Dermis blood vessel endothelial cell (primary cell): ENCODE measurements at regions not wholly inside any gene's neighbourhood (a gene's known extent, or its start where the extent isn't known, plus 50 kb on each side); places are given as distances from the start of the nearest gene placed in this dataset.
"Not testable (repeated sequence)": the region's sequence is repeated elsewhere in the genome, so short reads cannot be mapped to it uniquely, and the experiment has no call there.

Experiments
- DNase-seq: peaks from one replicate; pipeline ENCODE4 v3.0.0; 2010

- no peak for DNase-seq
Observed at GRCh38 chr7:101712652-101713051, 83.6 kb upstream of the MYL10 start.

GRCh38 chr7:101714097-101714496 lies 85.0 kb upstream of the MYL10 start:
- no peak for DNase-seq

- peak; percentile 36 for DNase-seq
Observed at GRCh38 chr7:101717628-101718357, 88.7 kb upstream of the MYL10 start.

GRCh38 chr7:101718363-101719122 lies 89.4 kb upstream of the MYL10 start:
- no peak for DNase-seq

GRCh38 chr7:101719123-101719470 lies 90.0 kb upstream of the MYL10 start:
- no peak for DNase-seq

DNA sequence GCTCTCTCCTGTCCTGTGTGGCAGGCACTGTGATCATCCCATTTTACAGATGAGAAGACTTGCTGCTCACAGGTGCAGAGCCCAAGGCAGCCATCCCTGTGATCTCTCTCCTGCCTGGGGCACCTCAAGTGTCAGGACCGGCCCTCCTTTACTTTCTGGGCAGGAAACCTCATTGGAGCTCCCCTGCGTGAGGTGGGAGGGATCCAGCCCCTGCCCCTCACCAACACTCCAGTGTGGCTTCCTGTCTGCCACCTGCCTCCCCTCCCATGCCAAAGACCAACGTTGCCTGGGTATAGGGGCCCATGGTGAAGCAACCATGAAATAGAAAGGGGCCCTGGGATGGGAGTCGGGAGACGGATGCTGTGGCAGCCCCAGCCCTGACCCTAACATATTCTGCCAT lies 91.2 kb upstream of the MYL10 start:
- DNase-seq, result no peak

- no peak for DNase-seq
Observed at GRCh38 chr7:101722247-101722646, 93.2 kb upstream of the MYL10 start.

- no peak for DNase-seq
Observed at GRCh38 chr7:101723835-101724234, 93.6 kb upstream of the CUX1 start.

- no peak for DNase-seq
Observed at GRCh38 chr7:101724957-101725356, 92.5 kb upstream of the CUX1 start.

DNA sequence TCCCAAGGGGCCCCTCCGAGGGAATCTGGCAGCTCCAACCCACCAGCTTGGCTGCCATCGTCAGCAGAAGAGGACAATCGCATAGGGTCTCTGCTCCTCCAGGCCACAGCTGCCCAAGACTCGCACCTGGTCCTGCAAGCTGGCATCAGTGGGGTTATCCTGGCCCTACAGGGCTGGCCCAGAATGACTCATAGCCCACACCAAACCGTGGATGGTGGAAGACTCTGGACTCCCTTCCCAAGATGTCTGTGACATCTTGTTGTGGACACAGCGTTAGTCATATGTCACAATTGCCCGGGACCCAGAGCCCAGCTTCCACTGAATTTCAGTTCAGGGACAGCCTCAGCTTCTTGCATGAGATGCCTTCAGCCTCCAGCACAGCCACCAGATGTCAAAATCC lies 91.5 kb upstream of the CUX1 start:
- no peak for DNase-seq

GRCh38 chr7:101727184-101727583 lies 90.2 kb upstream of the CUX1 start:
- DNase-seq, result no peak

GRCh38 chr7:101728128-101728527 lies 89.3 kb upstream of the CUX1 start:
- DNase-seq, result no peak

DNA sequence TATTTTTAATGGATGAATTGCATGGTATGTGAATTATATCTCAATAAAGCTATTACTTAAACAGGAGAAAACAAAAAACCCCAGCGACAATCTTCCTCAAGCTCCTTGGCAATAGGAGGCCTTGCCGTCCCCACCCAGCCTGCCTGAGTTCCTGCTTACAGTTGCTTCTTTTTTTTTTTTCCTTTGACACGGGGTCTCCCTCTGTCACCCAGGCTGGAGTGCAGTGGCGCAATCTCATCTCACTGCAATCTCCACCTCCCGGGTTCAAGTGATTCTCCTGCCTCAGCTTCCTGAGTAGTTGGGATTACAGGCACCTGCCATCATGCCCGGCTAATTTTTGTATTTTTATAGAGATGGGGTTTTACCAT lies 88.6 kb upstream of the CUX1 start:
- DNase-seq, result not testable (repeated sequence)

GRCh38 chr7:101729241-101729883 lies 88.1 kb upstream of the CUX1 start:
- no peak for DNase-seq

DNA sequence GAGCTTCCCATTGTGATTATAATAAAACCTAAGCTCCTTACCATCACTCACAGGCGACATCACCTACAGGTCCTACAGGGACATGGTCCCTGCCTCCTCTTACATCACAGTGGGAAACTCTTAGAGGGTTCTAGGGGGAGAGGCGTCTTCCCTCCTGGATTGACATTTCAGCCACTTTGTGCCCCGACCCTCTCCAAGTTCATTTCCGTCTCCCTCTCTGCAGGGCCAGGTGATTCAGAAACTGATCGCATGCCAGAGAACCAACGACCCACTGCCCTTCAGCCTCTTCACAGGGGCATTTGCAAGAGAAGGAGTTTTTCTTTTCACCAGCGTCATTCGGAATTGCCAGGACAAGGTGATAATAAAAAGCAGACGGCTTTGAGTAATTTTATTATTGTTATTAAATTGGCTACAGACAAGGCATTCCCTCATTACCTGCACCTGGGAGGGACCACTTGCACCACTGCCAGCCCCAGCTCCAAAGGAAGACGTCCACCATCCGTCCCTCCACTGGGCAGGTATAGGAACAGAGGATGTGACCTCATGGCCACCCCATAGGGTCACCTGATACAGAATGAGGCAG lies 85.8 kb upstream of the CUX1 start:
- no peak for DNase-seq

- peak; percentile 28 for DNase-seq
Observed at GRCh38 chr7:101733713-101734475, 83.5 kb upstream of the CUX1 start.

DNA sequence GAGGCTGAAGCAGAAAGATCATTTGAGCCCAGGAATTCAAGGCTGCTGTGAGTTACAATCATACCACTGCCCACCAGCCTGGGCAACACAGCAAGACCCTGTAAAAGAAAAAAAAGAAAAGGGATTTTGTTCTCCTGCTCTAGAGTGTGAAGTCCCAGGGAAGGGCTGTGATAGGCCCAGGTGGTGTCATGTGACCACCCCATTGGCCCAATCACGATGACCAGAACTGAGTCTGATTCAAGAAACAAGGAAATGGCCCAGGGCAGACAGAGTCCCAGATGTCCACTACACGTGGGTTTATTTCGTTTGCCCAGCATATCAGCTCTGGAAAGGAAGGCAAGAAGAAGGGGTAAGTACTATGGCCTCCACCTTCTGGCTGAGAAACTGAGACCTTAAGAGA lies 81.3 kb upstream of the CUX1 start:
- DNase-seq, result peak; percentile 23

DNA sequence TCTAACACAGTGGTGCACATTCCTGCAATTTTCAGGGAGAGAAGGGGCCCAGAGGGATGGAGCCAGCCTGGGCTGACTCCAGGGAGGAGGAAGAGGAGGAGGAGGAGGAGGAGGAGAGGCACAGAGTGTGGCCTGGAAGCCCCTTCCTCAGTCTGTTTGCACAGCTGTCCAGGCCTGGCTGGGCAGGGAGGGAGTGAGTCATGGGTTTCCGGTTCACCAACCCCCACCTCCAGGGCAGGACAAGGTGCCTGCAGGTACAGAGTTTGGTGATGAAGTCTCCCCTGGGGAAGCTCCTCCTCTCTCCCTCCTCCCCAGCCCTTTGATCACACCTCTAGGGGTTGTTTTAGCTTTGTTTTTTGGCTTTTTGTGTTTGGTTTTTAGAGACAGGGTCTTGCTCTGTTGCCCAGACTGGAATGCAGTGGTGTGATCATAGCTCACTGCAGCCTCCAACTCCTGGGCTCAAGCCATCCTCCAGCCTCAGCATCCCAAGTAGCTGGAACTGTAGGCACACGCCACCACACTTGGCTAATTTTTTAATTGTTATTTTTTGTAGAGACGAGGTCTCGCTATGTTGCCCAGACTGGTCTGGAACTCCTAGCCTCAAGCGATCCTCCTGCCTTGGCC lies 77.5 kb upstream of the CUX1 start:
- DNase-seq, result peak; percentile 11

DNA sequence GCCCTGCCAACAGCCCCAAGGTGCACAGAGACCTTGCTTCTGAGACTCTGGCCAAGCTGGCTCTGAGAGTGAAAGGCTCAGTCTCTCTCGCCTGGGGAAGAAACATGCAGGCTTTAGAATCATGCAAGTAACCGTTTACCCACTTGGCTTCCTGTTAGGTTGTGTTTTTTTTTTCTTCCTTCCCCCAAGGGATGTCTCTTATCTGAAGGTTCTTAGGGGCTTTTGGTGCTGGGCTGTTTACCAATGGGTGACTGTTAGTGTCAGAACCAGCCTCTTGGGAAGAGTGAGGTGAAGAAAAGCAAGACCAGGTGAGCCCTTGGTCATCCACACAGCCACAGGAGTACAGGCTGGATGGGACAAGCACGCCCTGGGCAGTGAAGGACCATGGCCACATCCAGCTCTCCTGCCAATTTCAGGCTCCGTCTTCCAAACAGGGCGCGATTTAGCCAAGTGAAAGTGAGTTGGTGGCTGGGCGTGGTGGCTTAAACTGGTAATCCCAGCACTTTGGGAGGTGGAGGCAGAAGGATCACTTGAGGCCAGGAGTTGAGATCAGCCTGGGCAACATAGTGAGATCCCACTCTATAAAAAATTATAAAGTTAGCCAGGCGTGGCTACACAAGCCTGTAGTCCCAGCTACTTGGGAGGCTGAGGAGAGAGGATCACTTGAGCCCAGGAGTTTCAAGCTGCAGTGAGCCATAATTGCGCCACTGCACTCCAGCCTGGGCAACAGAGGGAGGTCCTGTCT lies 76.3 kb upstream of the CUX1 start:
- DNase-seq, result no peak

DNA sequence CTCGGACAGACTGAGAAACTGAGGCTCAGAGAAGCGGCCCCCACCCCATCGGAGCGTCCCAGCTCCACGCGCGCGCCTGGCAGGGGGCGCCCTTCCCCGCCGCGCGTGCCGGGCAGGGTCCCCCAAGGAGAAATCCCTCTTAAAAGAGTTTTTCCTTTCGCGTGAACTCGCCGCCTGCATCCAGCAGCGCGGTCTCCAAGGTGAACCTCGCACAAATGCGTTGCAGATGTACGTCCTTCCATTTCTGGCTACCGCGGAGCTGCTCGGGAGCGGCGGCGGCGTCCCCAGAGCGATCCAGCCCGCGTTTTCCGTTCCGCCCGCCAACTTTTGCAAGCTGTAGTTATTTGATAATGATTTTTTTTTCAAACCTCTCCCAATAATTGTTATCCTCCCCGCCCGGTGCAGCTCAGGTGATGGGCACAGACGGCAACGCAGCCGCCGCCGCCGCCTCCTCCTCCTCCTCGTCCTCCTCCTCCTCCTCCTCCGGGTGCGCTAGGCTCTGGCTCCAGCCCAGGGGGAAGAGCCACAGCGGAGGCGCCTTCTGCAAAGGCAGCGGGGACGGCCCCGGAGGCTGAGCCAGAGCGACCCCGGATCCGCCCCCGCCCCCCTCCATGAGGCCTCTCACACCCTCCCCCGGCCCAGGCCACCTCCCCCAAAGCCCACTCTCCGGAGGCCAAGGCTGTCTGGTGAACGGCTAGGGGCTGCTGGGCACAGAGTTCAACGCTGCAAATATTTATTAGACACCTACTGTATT lies 74.0 kb upstream of the CUX1 start:
- peak; percentile 72 for DNase-seq

GRCh38 chr7:101743995-101744360 lies 73.4 kb upstream of the CUX1 start:
- DNase-seq, result no peak
